GM23338 (cell line): ENCODE measurements at regions not wholly inside any gene's neighbourhood (a gene's known extent, or its start where the extent isn't known, plus 50 kb on each side); places are given as distances from the start of the nearest gene placed in this dataset.

Experiments used
- ATAC-seq: fragments of 200-7000 bp; cut with Tn5 transposase; 3 replicates; pipeline ENCODE4 v1.9.1; 2020
- DNase-seq: peaks from one replicate; pipeline ENCODE4 v3.0.0-alpha.2; 2015; ENCODE audit warnings: low spot score
- H2AFZ ChIP-seq: fragments of 200-600 bp; sonication (generic); 2 replicates; pipeline ENCODE4 v1.8.0; 2016; ENCODE audit warnings: antibody characterized with exemption, mild to moderate bottlenecking, moderate library complexity
- H3F3A ChIP-seq: fragments of 200-600 bp; sonication (generic); replicated peaks from 2 replicates; pipeline ENCODE4 v1.8.0; 2017; ENCODE audit warnings: antibody characterized with exemption, mixed run types, low read depth
- H3K27ac ChIP-seq: fragments of 200-600 bp; sonication (generic); 2 replicates; pipeline ENCODE4 v1.6.1; 2016; ENCODE audit warnings: low read depth
- H3K27me3 ChIP-seq: fragments of 200-600 bp; sonication (generic); 2 replicates; pipeline ENCODE4 v1.8.0; 2016; ENCODE audit warnings: mild to moderate bottlenecking, mixed run types, moderate library complexity; ENCODE audit not compliant: insufficient read depth
- H3K36me3 ChIP-seq: fragments of 200-600 bp; sonication (generic); 2 replicates; pipeline ENCODE4 v1.8.0; 2016; ENCODE audit warnings: mild to moderate bottlenecking; ENCODE audit not compliant: insufficient read depth
- H3K4me1 ChIP-seq: fragments of 200-600 bp; sonication (generic); 2 replicates; pipeline ENCODE4 v1.8.0; 2016; ENCODE audit warnings: mild to moderate bottlenecking, moderate library complexity; ENCODE audit not compliant: insufficient read depth
- H3K4me2 ChIP-seq: fragments of 200-600 bp; sonication (generic); 2 replicates; pipeline ENCODE4 v1.7.1; 2017; ENCODE audit warnings: mixed run types
- H3K4me3 ChIP-seq: fragments of 200-600 bp; sonication (generic); 2 replicates; pipeline ENCODE4 v1.6.1; 2016; ENCODE audit warnings: mixed run types
- H3K79me2 ChIP-seq: fragments of 200-600 bp; sonication (generic); replicated peaks from 2 replicates; pipeline ENCODE4 v1.8.0; 2017; ENCODE audit warnings: mild to moderate bottlenecking; ENCODE audit not compliant: insufficient read depth
- H3K9me2 ChIP-seq: fragments of 200-600 bp; sonication (generic); 2 replicates; pipeline ENCODE4 v1.8.0; 2017; ENCODE audit not compliant: insufficient read depth
- H4K20me1 ChIP-seq: fragments of 200-600 bp; sonication (generic); replicated peaks from 2 replicates; pipeline ENCODE4 v1.8.0; 2017; ENCODE audit warnings: mild to moderate bottlenecking; ENCODE audit not compliant: insufficient read depth
- H3K27ac Mint-ChIP-seq: 2 replicates; pipeline ENCODE4 v1.8.0; 2020; ENCODE audit warnings: inconsistent platforms, mild to moderate bottlenecking, moderate library complexity, mixed read lengths
- H3K27me3 Mint-ChIP-seq: 3 replicates; pipeline ENCODE4 v1.8.0; 2022; ENCODE audit warnings: low read depth, mild to moderate bottlenecking, moderate library complexity, mixed read lengths, inconsistent platforms; ENCODE audit not compliant: insufficient read depth, poor library complexity
- H3K36me3 Mint-ChIP-seq: 3 replicates; pipeline ENCODE4 v1.8.0; 2021; ENCODE audit warnings: low read depth, mild to moderate bottlenecking, inconsistent platforms, moderate library complexity, mixed read lengths
- H3K4me1 Mint-ChIP-seq: 3 replicates; pipeline ENCODE4 v1.8.0; 2020; ENCODE audit warnings: mild to moderate bottlenecking, inconsistent platforms, mixed read lengths
- H3K4me3 Mint-ChIP-seq: 3 replicates; pipeline ENCODE4 v1.8.0; 2021; ENCODE audit warnings: moderate library complexity, mild to moderate bottlenecking, inconsistent platforms, mixed read lengths
- H3K9me3 Mint-ChIP-seq: 3 replicates; pipeline ENCODE4 v1.8.0; 2020; ENCODE audit warnings: moderate library complexity, mild to moderate bottlenecking, inconsistent platforms, mixed read lengths
- CTCF ChIP-seq, 2 experiments: fragments of 200-600 bp in 1 of 2; sonication (generic) in 1 of 2; conservative IDR thresholded peaks; 2 replicates each; pipeline versions ENCODE4 v1.5.1 to v1.6.1; 2016 to 2017; ENCODE audit warnings: antibody characterized with exemption in 2 of 2, low read depth in 2 of 2, mild to moderate bottlenecking in 2 of 2, moderate library complexity in 1 of 2
- ETS1 ChIP-seq: IDR thresholded peaks from 2 replicates; pipeline ENCODE4 v1.6.1; 2016; ENCODE audit warnings: antibody characterized with exemption
- JUNB ChIP-seq: IDR thresholded peaks from one replicate; pipeline ENCODE4 v1.6.1; 2016; ENCODE audit warnings: antibody characterized with exemption; ENCODE audit not compliant: unreplicated experiment
- NANOG ChIP-seq: IDR thresholded peaks from 2 replicates; pipeline ENCODE4 v1.6.1; 2016; ENCODE audit warnings: antibody characterized with exemption, borderline replicate concordance
- POLR2AphosphoS5 ChIP-seq: IDR thresholded peaks from 2 replicates; pipeline ENCODE4 v1.6.1; 2016; ENCODE audit warnings: antibody characterized with exemption, low read depth
- STAT1 ChIP-seq: IDR thresholded peaks from one replicate; pipeline ENCODE4 v1.6.1; 2016; ENCODE audit warnings: antibody characterized with exemption; ENCODE audit not compliant: unreplicated experiment
- ZNF114 ChIP-seq: fragments of 250-450 bp; sonication (Bioruptor Pico); IDR thresholded peaks from 2 replicates; pipeline ENCODE4 v1.5.0; 2020; ENCODE audit warnings: mild to moderate bottlenecking, moderate library complexity
- ZNF331 ChIP-seq: fragments of 250-450 bp; sonication (Bioruptor Pico); IDR thresholded peaks from 2 replicates; pipeline ENCODE4 v1.5.0; 2020; ENCODE audit warnings: low read depth, mild to moderate bottlenecking, moderate library complexity
- ZNF462 ChIP-seq: fragments of 250-450 bp; sonication (Bioruptor Pico); IDR thresholded peaks from 2 replicates; pipeline ENCODE4 v1.5.0; 2020; ENCODE audit warnings: mild to moderate bottlenecking, moderate library complexity

GRCh38 chr5:58127255-58128220, 332.3 kb downstream of the PLK2 start:
- no peak overlapping the region; the same call in 1 of the 2 replicates for H2AFZ ChIP-seq

More at GRCh38 chr5:58127255-58128220, 332.3 kb downstream of the PLK2 start:
- Mint-ChIP-seq H3K4me1 (no peaks in the 10 kb centered on the region), H3K9me3 (no peaks in the 10 kb centered on the region), H3K27me3 (no peaks in the 10 kb centered on the region), H3K27ac (no peak overlapping the region), H3K36me3 (no peaks in the 10 kb centered on the region), H3K4me3 (no peak overlapping the region)
- Histone ChIP-seq H3K4me2 (no peak overlapping the region), H3K27me3 (no peaks in the 10 kb centered on the region), H3K36me3 (no peaks in the 10 kb centered on the region), H3K79me2 (no peaks in the 10 kb centered on the region), H3K4me1 (no peaks in the 10 kb centered on the region), H4K20me1 (no peaks in the 10 kb centered on the region), H3K27ac (no peak overlapping the region), H3K4me3 (no peak overlapping the region), H3K9me2 (no peaks in the 10 kb centered on the region), H3F3A (no peaks in the 10 kb centered on the region)
- DNase-seq: no peak
- TF ChIP-seq ETS1 (no peak), ZNF114 (CRISPR knock-in tag) (no peak), STAT1 (no peak), CTCF (conservative IDR thresholded peaks at IDR 0.05; ENCODE audit: low read depth in 2 of 2) (no peak), NANOG (no peak), POLR2AphosphoS5 (no peak), JUNB (no peak), ZNF462 (CRISPR knock-in tag) (no peak), ZNF331 (CRISPR knock-in tag) (no peak)
- no peak for ATAC-seq
